ENCODE measurements at regions not wholly inside any gene's neighbourhood (a gene's known extent, or its start where the extent isn't known, plus 50 kb on each side); places are given as distances from the start of the nearest gene placed in this dataset.

- DNase-seq, result no peak
Measured at GRCh38 chr6:114520976-114521375, 178.2 kb upstream of the HS3ST5 start.

DNA sequence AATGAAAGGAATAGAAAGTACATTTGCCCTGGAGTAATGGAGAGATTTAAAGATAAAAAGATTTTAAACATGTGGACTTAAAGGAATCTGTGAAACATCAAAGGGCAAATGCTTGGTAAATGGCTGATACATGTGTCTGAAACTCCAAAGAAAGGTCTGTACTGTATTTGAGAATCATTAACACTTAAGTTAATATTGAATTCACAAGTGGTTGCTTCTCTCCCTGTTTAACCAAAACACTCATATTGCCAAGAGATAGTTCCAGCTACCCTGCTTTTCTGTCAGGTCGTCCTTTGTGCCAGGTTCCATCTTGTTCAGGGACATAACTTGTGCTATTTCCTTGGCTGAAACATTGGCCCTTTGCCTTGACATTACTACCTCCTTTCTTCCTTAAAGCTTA, 171.3 kb upstream of the HS3ST5 start:
- no peak for DNase-seq

DNA sequence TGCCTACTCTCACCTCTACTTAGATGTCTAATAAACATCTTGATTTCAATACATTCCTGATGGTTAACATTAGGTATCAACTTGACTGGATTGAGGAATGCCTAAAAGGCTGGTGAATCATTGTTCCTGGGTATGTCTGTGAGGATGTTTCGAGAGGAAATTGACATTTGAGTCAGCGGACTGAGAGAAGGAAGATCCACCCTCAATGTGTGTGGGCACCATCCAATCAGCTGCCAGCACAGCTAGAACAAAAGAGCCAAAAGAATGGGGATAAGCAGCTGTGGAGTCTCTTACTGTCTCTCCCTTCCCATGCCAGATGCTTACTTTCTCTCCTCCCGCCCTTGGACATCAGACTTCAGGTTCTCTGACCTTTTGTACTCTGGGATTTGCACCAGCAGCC, 128.6 kb upstream of the HS3ST5 start:
- DNase-seq, result no peak

DNA sequence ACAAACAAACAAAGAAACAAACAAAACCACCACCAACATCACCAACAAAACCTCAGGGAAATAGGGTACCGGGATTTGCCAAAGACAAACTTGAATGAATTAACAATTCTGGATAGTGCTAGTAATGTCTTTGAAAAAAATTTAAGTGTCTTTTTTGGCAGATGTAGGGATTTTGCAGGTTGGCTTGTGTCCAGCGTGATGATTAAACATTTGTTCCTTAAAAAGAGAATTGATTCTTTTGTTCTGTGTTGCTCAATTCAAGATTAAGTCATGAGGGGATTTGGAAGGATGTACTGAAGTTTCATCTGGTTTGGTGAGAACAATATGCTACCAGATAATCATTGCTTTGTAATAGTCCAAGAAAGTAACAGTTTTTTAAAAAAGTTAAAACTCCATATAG, 125.1 kb upstream of the HS3ST5 start:
- no peak for DNase-seq

DNA sequence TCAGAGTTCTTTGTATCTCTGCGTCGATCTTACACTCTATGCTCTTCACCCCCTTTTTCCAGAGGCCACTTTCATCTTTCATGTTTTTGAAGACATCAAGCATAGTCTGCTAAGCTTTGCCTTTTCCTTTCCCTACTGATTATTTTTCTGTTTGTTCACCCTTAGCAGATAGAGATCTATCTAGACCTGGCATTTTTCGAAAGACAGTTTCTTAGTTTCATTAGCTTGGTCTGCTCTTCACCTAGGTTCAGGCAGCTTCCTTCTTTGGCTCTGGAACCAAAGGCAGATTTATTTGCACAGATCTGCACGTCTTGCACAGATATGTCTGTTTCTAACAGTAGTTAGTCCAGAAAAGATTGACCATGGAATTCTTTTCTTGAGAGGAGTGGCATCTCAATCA, 122.7 kb upstream of the HS3ST5 start:
- DNase-seq, result no peak

- no peak for DNase-seq
Measured at GRCh38 chr6:114453737-114454276, 111.0 kb upstream of the HS3ST5 start.

DNA sequence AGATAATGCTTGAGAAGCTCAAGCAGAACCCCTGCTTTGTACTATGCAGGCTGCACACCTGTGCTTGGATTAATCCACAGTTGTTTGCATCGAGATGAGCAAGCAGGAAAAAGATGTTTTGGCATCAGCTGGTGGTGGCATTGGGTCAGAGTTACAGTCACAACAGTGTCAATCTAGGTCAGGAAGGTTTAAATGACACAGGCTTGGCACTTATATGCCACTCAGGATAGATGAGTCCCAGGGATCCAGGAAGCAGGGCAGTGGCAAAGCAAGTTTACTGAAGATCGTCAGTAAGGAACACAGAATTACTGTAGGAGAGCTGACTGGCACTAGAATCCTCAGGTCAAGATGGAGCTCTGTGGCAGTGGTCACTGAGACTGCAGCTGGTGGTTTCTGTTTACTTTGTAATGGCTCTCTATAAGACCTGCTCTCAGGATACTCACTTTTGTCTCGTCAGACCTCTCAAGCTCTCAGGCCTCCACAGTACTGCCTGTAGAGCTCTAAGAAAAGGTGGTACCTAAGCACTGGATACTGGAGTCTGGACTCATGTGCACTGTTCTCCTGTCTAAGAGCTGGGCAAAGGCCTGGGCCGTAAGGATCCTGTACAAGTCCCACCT, 110.1 kb upstream of the HS3ST5 start:
- no peak for DNase-seq

DNA sequence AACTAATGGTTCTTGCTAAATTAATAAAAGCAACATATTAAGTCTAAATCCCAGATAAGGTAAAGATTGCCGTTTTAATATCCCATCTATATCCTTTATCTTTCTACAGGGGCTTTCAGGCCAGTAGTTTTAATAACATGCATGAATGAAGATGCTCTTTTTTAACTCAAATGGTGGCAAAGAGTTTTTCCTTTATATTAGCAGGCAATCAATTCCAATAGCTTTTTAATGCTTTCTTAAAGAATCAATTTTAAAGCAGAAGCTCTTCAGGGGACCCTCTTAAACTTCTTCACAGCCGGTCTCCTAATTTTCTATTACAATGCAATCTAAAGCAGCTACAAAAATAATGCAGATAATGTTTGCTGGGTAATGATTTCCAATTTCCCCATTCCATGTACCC, 107.8 kb upstream of the HS3ST5 start:
- DNase-seq, result no peak

DNA sequence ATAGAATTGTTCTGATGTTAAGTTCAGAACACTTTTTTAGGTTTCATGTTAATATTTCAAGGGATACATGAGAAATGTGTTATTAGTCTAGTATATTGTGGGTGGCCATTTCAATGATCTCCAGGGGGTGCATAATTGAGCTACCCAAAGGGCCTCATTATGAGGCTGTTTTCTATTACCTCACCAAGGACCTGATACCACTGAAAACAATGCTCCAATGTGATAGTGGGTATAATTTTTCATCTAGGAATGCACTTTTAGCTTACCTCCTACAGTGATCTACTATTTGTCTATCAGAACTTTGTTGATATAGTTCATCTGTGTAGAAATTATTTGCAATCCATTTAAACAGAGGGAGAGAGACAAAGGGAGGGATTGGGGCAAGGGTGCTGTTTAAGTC, 106.8 kb upstream of the HS3ST5 start:
- DNase-seq, result no peak

GRCh38 chr6:114446342-114446741, 103.5 kb upstream of the HS3ST5 start:
- no peak for DNase-seq

DNA sequence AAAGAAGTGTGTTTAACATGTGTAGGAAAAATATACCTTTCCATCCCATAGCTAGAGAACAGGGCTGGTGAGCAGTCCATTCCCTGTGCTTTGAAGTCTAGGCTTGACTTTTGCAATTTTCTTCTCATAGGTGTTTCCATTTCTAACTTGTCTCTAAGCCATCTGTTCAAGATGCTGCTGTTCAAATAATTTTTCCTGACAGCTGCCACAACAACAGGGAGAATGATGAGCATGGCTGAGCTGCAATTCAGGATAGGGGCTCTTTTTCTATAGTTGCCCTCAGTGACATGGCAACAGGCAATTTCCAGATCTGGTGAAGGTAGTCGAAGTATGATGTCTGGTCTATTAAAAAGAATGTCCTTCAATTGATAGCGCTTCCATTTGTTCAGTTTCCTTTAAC, 103.0 kb upstream of the HS3ST5 start:
- DNase-seq, result peak; percentile 30

GRCh38 chr6:114439411-114439810, 96.6 kb upstream of the HS3ST5 start:
- DNase-seq, result no peak

- no peak for DNase-seq
Measured at GRCh38 chr6:114437235-114437634, 94.4 kb upstream of the HS3ST5 start.

- no peak for DNase-seq
Measured at GRCh38 chr6:114436691-114437090, 93.9 kb upstream of the HS3ST5 start.

- DNase-seq, result no peak
Measured at GRCh38 chr6:114435985-114436384, 93.2 kb upstream of the HS3ST5 start.

GRCh38 chr6:114432400-114432799, 89.6 kb upstream of the HS3ST5 start:
- peak; percentile 84 for DNase-seq

GRCh38 chr6:114431641-114432040, 88.8 kb upstream of the HS3ST5 start:
- peak; percentile 41 for DNase-seq

DNA sequence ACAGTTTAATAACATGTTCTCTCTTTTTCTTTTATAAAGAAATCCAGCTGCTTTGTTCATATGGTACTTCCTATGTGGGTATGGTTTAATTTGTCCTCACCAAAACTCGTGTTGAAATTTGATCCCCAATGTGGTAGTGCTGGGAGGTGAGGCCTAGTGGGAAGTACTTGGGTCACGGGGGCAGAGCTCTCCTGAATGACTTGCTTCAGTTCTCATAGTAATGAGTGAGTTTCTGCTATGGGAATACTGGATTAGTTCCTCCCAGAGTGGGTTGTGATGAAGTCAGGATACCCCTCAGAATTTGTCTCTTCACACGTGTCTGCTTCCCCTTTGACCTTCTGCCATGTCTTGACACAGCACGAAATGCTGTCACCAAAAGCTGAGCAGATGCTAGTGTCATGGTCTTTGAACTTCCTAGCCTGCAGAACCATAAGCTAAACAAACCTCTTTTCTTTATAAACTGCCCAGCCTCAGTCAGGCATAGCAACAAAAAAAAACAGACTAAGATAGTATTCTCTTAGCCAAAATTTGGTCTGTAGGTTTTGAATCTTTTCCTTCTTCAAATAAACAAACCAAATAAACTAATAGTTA, 87.8 kb upstream of the HS3ST5 start:
- peak; percentile 50 for DNase-seq

- DNase-seq, result peak; percentile 67
Measured at GRCh38 chr6:114428341-114428740, 85.5 kb upstream of the HS3ST5 start.

GRCh38 chr6:114421199-114421598, 78.4 kb upstream of the HS3ST5 start:
- DNase-seq, result no peak

DNA sequence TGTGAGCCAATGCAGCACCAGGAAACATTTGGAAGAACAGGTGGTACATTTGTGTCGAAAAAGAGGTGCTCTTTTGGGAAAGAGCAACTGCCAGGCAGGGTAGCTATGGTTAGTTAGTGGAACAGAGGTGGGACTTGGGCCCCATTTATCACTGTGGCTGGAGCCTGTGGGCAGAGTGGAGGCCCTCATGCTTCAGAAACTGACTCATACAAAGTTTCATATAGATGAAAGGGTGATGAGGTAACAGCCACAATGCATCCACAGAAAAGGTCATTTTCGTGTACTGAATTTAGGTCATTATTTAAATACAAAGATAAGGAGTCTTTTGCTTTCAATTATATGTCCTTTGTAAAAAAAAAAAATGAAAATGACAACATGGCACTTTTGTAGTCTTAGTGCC, 76.4 kb upstream of the HS3ST5 start:
- DNase-seq, result no peak

GRCh38 chr6:114418304-114418972, 75.6 kb upstream of the HS3ST5 start:
- DNase-seq, result no peak

DNA sequence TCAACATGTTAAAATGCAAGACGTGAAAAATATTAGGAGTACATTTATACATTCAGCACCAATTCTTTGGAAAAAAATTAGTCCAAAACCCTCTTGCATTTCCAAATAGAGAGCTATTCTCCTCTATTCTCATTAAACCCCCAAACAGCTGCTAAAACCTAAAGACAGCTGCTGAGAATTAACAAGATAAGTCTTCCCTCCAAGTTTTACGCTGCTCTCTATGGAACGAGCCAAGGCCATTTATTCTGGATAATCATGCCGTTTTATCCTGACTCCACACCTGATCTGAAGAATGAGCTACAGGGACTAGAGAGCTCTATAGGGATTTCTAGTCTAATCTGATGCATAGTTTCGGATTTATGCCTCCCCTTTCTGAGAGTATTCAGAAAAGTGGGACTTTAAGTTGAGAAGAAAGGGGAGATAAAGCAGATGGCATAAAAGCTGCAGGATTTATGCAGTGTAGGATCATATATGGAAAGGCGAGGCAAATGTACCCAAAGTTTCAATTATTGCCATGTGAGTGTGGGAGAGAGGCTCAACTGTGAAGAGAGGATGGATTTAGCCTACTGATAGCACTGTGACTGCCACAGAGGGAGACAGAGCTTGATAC, 64.7 kb upstream of the HS3ST5 start:
- no peak for DNase-seq
